ENCODE measurements at regions not wholly inside any gene's neighbourhood (a gene's known extent, or its start where the extent isn't known, plus 50 kb on each side); places are given as distances from the start of the nearest gene placed in this dataset.

DNA sequence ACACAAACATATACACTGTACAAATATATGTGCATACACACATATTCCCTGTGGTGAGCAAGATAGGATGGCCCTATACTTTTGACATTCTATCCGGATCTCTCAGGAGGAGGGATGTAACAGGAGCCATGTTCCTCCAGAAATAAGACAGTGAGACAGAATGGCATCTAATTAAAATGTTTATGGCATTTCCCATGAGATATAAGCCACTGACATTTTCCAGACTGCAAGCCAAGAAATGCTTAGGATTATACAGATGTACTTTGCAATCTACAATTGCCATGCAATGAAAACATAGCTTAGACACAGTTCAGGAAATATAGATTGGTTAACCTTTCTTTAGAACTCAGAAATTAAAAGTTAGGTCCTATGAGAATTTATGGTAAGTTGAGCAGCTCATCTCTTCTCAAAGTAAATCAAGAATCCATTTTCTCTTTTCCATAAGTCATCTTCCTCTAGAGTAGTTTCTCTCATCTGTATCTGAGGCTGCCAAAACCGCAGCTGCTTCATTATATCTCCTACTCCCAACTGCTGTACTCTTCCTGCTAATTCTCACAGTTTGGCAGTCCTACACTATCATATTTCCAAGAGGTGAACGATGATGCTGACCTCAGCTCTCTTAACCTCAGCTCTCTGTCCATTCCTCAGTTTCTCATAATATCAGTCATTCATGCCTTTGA, 1719.1 kb downstream of the MAT2B start:
- Mint-ChIP-seq H3K4me1 (no peaks in the 10 kb centered on the region), H3K9me3 (ENCODE audit: insufficient read depth) (no peaks in the 10 kb centered on the region), H3K27ac (no peak overlapping the region), H3K27me3 (no peaks in the 10 kb centered on the region), H3K4me3 (no peak overlapping the region)
- Histone ChIP-seq H3K4me1 (ENCODE audit: control insufficient read depth in 2 of 2, insufficient read depth in 2 of 2, low read length in 2 of 2) (no peaks in the 10 kb centered on the region), H2AFZ (ENCODE audit: insufficient read depth, low read depth, low read length, poor library complexity, severe bottlenecking) (no peak overlapping the region), H3K9ac (ENCODE audit: low read length) (no peak overlapping the region), H3K4me2 (replicated peaks; ENCODE audit: low read depth, low read length, poor library complexity, severe bottlenecking) (no peak overlapping the region), H4K20me1 (ENCODE audit: control insufficient read depth, insufficient read depth, low read length, poor library complexity, severe bottlenecking) (no peaks in the 10 kb centered on the region), H3K4me3 (ENCODE audit: control extremely low read depth in 1 of 5, extremely low read depth in 1 of 5, insufficient read depth in 1 of 5, low read depth in 2 of 5, low read length in 4 of 5) (no peak overlapping the region), H3K9me3 (ENCODE audit: control extremely low read depth in 1 of 3, control insufficient read depth in 2 of 3, insufficient read depth in 1 of 3, low read length in 2 of 3) (no peaks in the 10 kb centered on the region), H3K36me3 (replicated peaks in 1 of 2; ENCODE audit: control extremely low read depth in 1 of 2, control insufficient read depth in 1 of 2, extremely low read depth in 1 of 2, insufficient read depth in 2 of 2, low read length in 1 of 2) (no peaks in the 10 kb centered on the region), H3K27me3 (replicated peaks in 1 of 4; ENCODE audit: control extremely low read depth in 1 of 4, control insufficient read depth in 3 of 4, insufficient read depth in 4 of 4, low read length in 3 of 4) (no peaks in the 10 kb centered on the region), H3K79me2 (ENCODE audit: control insufficient read depth, insufficient read depth, low read length) (no peaks in the 10 kb centered on the region), H3K27ac (ENCODE audit: low read length in 2 of 2) (no peak overlapping the region)
- DNase-seq (no peak), ATAC-seq (ENCODE audit: low read depth) (no peak)
- intact Hi-C loops (cut with micrococcal nuclease): no loop called here
- TF ChIP-seq EZH2 (IDR thresholded peaks at IDR 0.05; ENCODE audit: borderline replicate concordance, insufficient read depth, low read depth, low read length, poor library complexity, severe bottlenecking): no peak
- TF ChIP-seq, protein P1, sequence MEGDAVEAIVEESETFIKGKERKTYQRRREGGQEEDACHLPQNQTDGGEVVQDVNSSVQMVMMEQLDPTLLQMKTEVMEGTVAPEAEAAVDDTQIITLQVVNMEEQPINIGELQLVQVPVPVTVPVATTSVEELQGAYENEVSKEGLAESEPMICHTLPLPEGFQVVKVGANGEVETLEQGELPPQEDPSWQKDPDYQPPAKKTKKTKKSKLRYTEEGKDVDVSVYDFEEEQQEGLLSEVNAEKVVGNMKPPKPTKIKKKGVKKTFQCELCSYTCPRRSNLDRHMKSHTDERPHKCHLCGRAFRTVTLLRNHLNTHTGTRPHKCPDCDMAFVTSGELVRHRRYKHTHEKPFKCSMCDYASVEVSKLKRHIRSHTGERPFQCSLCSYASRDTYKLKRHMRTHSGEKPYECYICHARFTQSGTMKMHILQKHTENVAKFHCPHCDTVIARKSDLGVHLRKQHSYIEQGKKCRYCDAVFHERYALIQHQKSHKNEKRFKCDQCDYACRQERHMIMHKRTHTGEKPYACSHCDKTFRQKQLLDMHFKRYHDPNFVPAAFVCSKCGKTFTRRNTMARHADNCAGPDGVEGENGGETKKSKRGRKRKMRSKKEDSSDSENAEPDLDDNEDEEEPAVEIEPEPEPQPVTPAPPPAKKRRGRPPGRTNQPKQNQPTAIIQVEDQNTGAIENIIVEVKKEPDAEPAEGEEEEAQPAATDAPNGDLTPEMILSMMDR (IDR thresholded peaks at IDR 0.05): no peak
- 45% methylated on average over 2 of the region's 3 CpGs for WGBS (ENCODE audit: insufficient coverage)
- POLR2A ChIA-PET: no interaction called here
- CTCF ChIA-PET: no interaction called here

GRCh38 chr5:165227515-165227914, 1722.1 kb downstream of the MAT2B start:
- H3K4me1 Mint-ChIP-seq: no peaks in the 10 kb centered on the region
- 67% methylated on average over 1 of the region's 3 CpGs for WGBS (ENCODE audit: insufficient coverage)
- DNase-seq: no peak
- no peak overlapping the region for H3K9ac ChIP-seq (ENCODE audit: low read length)
- intact Hi-C loops (cut with micrococcal nuclease): no loop called here
- H3K4me1 ChIP-seq (ENCODE audit: control insufficient read depth in 2 of 2, insufficient read depth in 2 of 2, low read length in 2 of 2): no peaks in the 10 kb centered on the region
- H3K4me2 ChIP-seq (replicated peaks; ENCODE audit: low read depth, low read length, poor library complexity, severe bottlenecking): no peak overlapping the region
- no peaks in the 10 kb centered on the region for H3K27me3 Mint-ChIP-seq
- H3K27ac ChIP-seq (ENCODE audit: low read length in 2 of 2): no peak overlapping the region
- H3K27ac Mint-ChIP-seq: no peak overlapping the region
- no peaks in the 10 kb centered on the region for H3K36me3 ChIP-seq (replicated peaks in 1 of 2; ENCODE audit: control extremely low read depth in 1 of 2, control insufficient read depth in 1 of 2, extremely low read depth in 1 of 2, insufficient read depth in 2 of 2, low read length in 1 of 2)
- no peaks in the 10 kb centered on the region for H3K9me3 ChIP-seq (ENCODE audit: control extremely low read depth in 1 of 3, control insufficient read depth in 2 of 3, insufficient read depth in 1 of 3, low read length in 2 of 3)
- no peaks in the 10 kb centered on the region for H3K27me3 ChIP-seq (replicated peaks in 1 of 4; ENCODE audit: control extremely low read depth in 1 of 4, control insufficient read depth in 3 of 4, insufficient read depth in 4 of 4, low read length in 3 of 4)
- H3K9me3 Mint-ChIP-seq (ENCODE audit: insufficient read depth): no peaks in the 10 kb centered on the region
- H3K4me3 Mint-ChIP-seq: no peak overlapping the region
- no peak for ATAC-seq (ENCODE audit: low read depth)
- H2AFZ ChIP-seq (ENCODE audit: insufficient read depth, low read depth, low read length, poor library complexity, severe bottlenecking): no peak overlapping the region
- no peaks in the 10 kb centered on the region for H3K79me2 ChIP-seq (ENCODE audit: control insufficient read depth, insufficient read depth, low read length)
- POLR2A ChIA-PET: no interaction called here
- CTCF ChIA-PET: no interaction called here
- no peaks in the 10 kb centered on the region for H4K20me1 ChIP-seq (ENCODE audit: control insufficient read depth, insufficient read depth, low read length, poor library complexity, severe bottlenecking)
- H3K4me3 ChIP-seq (ENCODE audit: control extremely low read depth in 1 of 5, extremely low read depth in 1 of 5, insufficient read depth in 1 of 5, low read depth in 2 of 5, low read length in 4 of 5): no peak overlapping the region
- TF ChIP-seq, protein P1 (IDR thresholded peaks at IDR 0.05): no peak
- no peak for TF ChIP-seq EZH2 (IDR thresholded peaks at IDR 0.05; ENCODE audit: borderline replicate concordance, insufficient read depth, low read depth, low read length, poor library complexity, severe bottlenecking)
